H1 (cell line): ENCODE measurements at regions not wholly inside any gene's neighbourhood (a gene's known extent, or its start where the extent isn't known, plus 50 kb on each side); places are given as distances from the start of the nearest gene placed in this dataset.

Source experiments
- CTCF ChIP-seq, 3 experiments: IDR thresholded peaks; 1 replicate in 2 of 3; 2 replicates in 1 of 3; pipeline versions ENCODE4 v1.5.1 to v1.6.1; 2011; ENCODE audit warnings: low read length in 3 of 3, mild to moderate bottlenecking in 3 of 3, inconsistent platforms in 2 of 3, low read depth in 1 of 3, moderate library complexity in 1 of 3; ENCODE audit not compliant: insufficient read depth in 1 of 3; ENCODE audit errors: control extremely low read depth in 1 of 3
- FOSL1 ChIP-seq: IDR thresholded peaks from 2 replicates; pipeline ENCODE4 v1.6.1; 2011; ENCODE audit warnings: mild to moderate bottlenecking, low read depth, low read length, moderate library complexity; ENCODE audit not compliant: insufficient read depth
- KDM5A ChIP-seq: fragments of 200-600 bp; IDR thresholded peaks from 2 replicates; pipeline ENCODE4 v1.7.1; 2012; ENCODE audit warnings: mild to moderate bottlenecking, low read length, inconsistent platforms, mixed read lengths
- MAFK ChIP-seq: IDR thresholded peaks from 2 replicates; pipeline ENCODE4 v1.6.1; 2012; ENCODE audit warnings: low read depth, mild to moderate bottlenecking, improper control_type of control experiment, low read length
- POLR2AphosphoS5 ChIP-seq: IDR thresholded peaks from 2 replicates; pipeline ENCODE4 v1.6.1; 2011; ENCODE audit warnings: low read depth, low read length
- RFX5 ChIP-seq: IDR thresholded peaks from 2 replicates; pipeline ENCODE4 v1.6.1; 2011; ENCODE audit warnings: low read depth, low read length, improper control_type of control experiment, borderline replicate concordance
- ZNF274 ChIP-seq: IDR thresholded peaks from 2 replicates; pipeline ENCODE4 v1.7.0; 2012; ENCODE audit warnings: low read length, borderline replicate concordance; ENCODE audit errors: extremely low read depth
- TF ChIP-seq, protein P1 (sequence below): IDR thresholded peaks from 2 replicates; pipeline ENCODE4 v1.6.1; 2011; ENCODE audit warnings: low read length, improper control_type of control experiment

DNA sequence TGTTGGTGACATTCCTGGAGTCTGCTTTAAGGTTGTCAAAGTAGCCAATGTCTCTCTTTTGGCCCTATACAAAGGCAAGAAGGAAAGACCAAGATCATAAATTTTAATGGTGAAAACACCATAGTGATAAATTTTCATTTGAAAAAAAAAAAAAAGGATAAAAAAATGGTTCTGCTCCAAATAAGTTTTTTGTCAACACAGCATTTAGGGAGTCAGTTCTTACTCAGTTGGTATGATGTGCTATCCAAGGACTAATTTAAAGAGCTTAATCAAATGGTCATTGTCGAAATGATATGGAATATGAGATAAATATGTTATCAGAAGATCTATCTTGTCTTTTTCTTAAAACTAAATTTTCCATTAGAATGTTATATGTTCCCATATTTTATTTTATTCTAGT lies 83.9 kb downstream of the PCDH18 start:
- TF ChIP-seq MAFK (no peak), FOSL1 (no peak), RFX5 (no peak), CTCF (IDR thresholded peaks at IDR 0.05; ENCODE audit: control extremely low read depth in 1 of 3, insufficient read depth in 1 of 3, low read depth in 1 of 3, low read length in 3 of 3) (no peak), ZNF274 (no peak), POLR2AphosphoS5 (no peak), KDM5A (no peak)
- TF ChIP-seq, protein P1, sequence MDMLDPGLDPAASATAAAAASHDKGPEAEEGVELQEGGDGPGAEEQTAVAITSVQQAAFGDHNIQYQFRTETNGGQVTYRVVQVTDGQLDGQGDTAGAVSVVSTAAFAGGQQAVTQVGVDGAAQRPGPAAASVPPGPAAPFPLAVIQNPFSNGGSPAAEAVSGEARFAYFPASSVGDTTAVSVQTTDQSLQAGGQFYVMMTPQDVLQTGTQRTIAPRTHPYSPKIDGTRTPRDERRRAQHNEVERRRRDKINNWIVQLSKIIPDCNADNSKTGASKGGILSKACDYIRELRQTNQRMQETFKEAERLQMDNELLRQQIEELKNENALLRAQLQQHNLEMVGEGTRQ: no peak
